IMR-90 (cell line): ENCODE measurements at regions not wholly inside any gene's neighbourhood (a gene's known extent, or its start where the extent isn't known, plus 50 kb on each side); places are given as distances from the start of the nearest gene placed in this dataset.

Experiments used
- ATAC-seq: fragments of 200-7000 bp; cut with Tn5 transposase; 2 replicates; pipeline ENCODE4 v1.9.1; 2020; ENCODE audit warnings: low read depth, mild to moderate bottlenecking, moderate library complexity
- BruUV-seq: library from RNA; stranded (reverse); fragments of 400-500 nt; replicated peaks from 2 replicates; lab custom pipeline; 2021; lab: Mats Ljungman, UMichigan
- CTCF ChIA-PET: fragments of 300-600 bp; formaldehyde crosslinking; extraction: SDS; loops from one replicate; lab custom pipeline; 2021; ENCODE audit warnings: antibody characterized with exemption; lab: Yijun Ruan, JAX
- POLR2A ChIA-PET: fragments of 300-600 bp; sonication (Branson Sonifier 250); formaldehyde crosslinking; loops from one replicate; lab custom pipeline; 2022; ENCODE audit warnings: antibody characterized with exemption; ENCODE audit not compliant: unreplicated experiment; lab: Charles Lee
- DNase-seq: peaks from one replicate; pipeline ENCODE4 v3.0.0; 2013
- H2AFZ ChIP-seq: replicated peaks from 2 replicates; pipeline ENCODE3; 2013; ENCODE audit warnings: low read length, mild to moderate bottlenecking; ENCODE audit not compliant: poor library complexity
- H2AK5ac ChIP-seq: 2 replicates; pipeline ENCODE4 v1.6.1; 2013; ENCODE audit warnings: low read depth, low read length, inconsistent platforms
- H2AK9ac ChIP-seq: replicated peaks from 2 replicates; pipeline ENCODE3; 2013; ENCODE audit warnings: mild to moderate bottlenecking, low read depth, low read length, moderate library complexity; ENCODE audit not compliant: poor library complexity
- H2BK120ac ChIP-seq: 2 replicates; pipeline ENCODE4 v1.6.1; 2013; ENCODE audit warnings: low read depth, low read length, inconsistent platforms
- H2BK15ac ChIP-seq: 3 replicates; pipeline ENCODE4 v1.6.1; 2013; ENCODE audit warnings: low read depth, low read length, inconsistent platforms
- H2BK20ac ChIP-seq: 2 replicates; pipeline ENCODE4 v1.6.1; 2013; ENCODE audit warnings: low read depth, mild to moderate bottlenecking, inconsistent platforms, low read length, moderate library complexity
- H2BK5ac ChIP-seq: 2 replicates; pipeline ENCODE4 v1.6.1; 2013; ENCODE audit warnings: mild to moderate bottlenecking, low read depth, low read length, inconsistent platforms; ENCODE audit not compliant: poor library complexity, severe bottlenecking
- H3K14ac ChIP-seq: replicated peaks from 2 replicates; pipeline ENCODE4 v1.6.1; 2013; ENCODE audit warnings: low read depth, low read length, inconsistent platforms
- H3K18ac ChIP-seq: 2 replicates; pipeline ENCODE4 v1.6.1; 2013; ENCODE audit warnings: low read depth, low read length, control low read depth
- H3K23ac ChIP-seq: 2 replicates; pipeline ENCODE4 v1.6.1; 2013; ENCODE audit warnings: low read depth, low read length, inconsistent platforms
- H3K27ac ChIP-seq: 2 replicates; pipeline ENCODE4 v1.5.1; 2013; ENCODE audit warnings: mild to moderate bottlenecking, control low read depth, low read length; ENCODE audit not compliant: insufficient read depth
- H3K27me3 ChIP-seq: 2 replicates; pipeline ENCODE4 v1.6.1; 2013; ENCODE audit warnings: low read length; ENCODE audit not compliant: control insufficient read depth, insufficient read depth
- H3K36me3 ChIP-seq: 2 replicates; pipeline ENCODE4 v1.6.1; 2013; ENCODE audit warnings: low read length, mixed read lengths; ENCODE audit not compliant: control insufficient read depth, insufficient read depth
- H3K4ac ChIP-seq: 2 replicates; pipeline ENCODE4 v1.6.1; 2013; ENCODE audit warnings: low read depth, low read length, inconsistent platforms
- H3K4me1 ChIP-seq: 2 replicates; pipeline ENCODE4 v1.6.1; 2013; ENCODE audit warnings: low read length, mixed read lengths; ENCODE audit not compliant: control insufficient read depth, insufficient read depth
- H3K4me2 ChIP-seq: 2 replicates; pipeline ENCODE4 v1.6.1; 2013; ENCODE audit warnings: low read depth, mild to moderate bottlenecking, control low read depth, low read length, moderate library complexity
- H3K4me3 ChIP-seq: 2 replicates; pipeline ENCODE4 v1.5.1; 2013; ENCODE audit warnings: low read depth, mild to moderate bottlenecking, control low read depth, low read length, moderate library complexity; ENCODE audit not compliant: insufficient read depth
- H3K56ac ChIP-seq: 2 replicates; pipeline ENCODE4 v1.6.1; 2013; ENCODE audit warnings: low read length, inconsistent platforms; ENCODE audit not compliant: insufficient read depth; ENCODE audit errors: extremely low read depth
- H3K79me1 ChIP-seq, 2 experiments: 2 replicates each; pipeline ENCODE4 v1.6.1; 2013; ENCODE audit warnings: low read length in 2 of 2, inconsistent platforms in 1 of 2, low read depth in 1 of 2
- H3K9ac ChIP-seq: 2 replicates; pipeline ENCODE4 v1.6.1; 2013; ENCODE audit warnings: low read depth, low read length, control low read depth
- H3K9me1 ChIP-seq: 2 replicates; pipeline ENCODE4 v1.6.1; 2013; ENCODE audit warnings: low read length, inconsistent platforms; ENCODE audit not compliant: insufficient read depth
- H3K9me3 ChIP-seq: 2 replicates; pipeline ENCODE4 v1.6.1; 2013; ENCODE audit warnings: low read length; ENCODE audit not compliant: control insufficient read depth, insufficient read depth
- H4K20me1 ChIP-seq: 2 replicates; pipeline ENCODE4 v1.6.1; 2013; ENCODE audit warnings: low read length, inconsistent platforms; ENCODE audit not compliant: insufficient read depth
- H4K5ac ChIP-seq: 2 replicates; pipeline ENCODE4 v1.6.1; 2013; ENCODE audit warnings: mild to moderate bottlenecking, low read depth, low read length, control low read depth
- H4K8ac ChIP-seq, 2 experiments: 2 replicates each; pipeline ENCODE4 v1.6.1; 2013; ENCODE audit warnings: low read depth in 2 of 2, low read length in 2 of 2, control low read depth in 1 of 2, inconsistent platforms in 1 of 2
- H4K91ac ChIP-seq: 2 replicates; pipeline ENCODE4 v1.6.1; 2013; ENCODE audit warnings: low read depth, low read length, inconsistent platforms; ENCODE audit not compliant: insufficient read depth
- MAFK ChIP-seq: IDR thresholded peaks from 2 replicates; pipeline ENCODE4 v1.6.1; 2012; ENCODE audit warnings: low read depth, low read length, improper control_type of control experiment
- WGBS, 2 experiments: methylation state at CpG; one replicate each; pipeline versions ENCODE4 v1.1.5 to v1.1.7; 2013; ENCODE audit warnings: missing lambda C conversion rate in 2 of 2; ENCODE audit not compliant: insufficient read length in 1 of 2; ENCODE audit errors: extremely low coverage in 2 of 2; 5-methylcytosine and 5-hydroxymethylcytosine counted together
- dilution Hi-C: fragments of 300-500 bp; cut with HindIII; formaldehyde crosslinking; loops from one replicate; pipeline ENCODE4 v1.14.3; 2018; ENCODE audit warnings: low sequenced_read_pairs; ENCODE audit not compliant: unreplicated experiment
- in situ Hi-C: fragments of 300-500 bp; cut with MboI; formaldehyde crosslinking; loops from 3 replicates; pipeline ENCODE4 v1.14.3; 2019; ENCODE audit warnings: low sequenced_read_pairs, inconsistent platforms, mixed read lengths
- intact Hi-C: fragments of 100-400 bp; cut with micrococcal nuclease; formaldehyde crosslinking; loops from 2 replicates; pipeline ENCODE4 v1.10.0; 2022

DNA sequence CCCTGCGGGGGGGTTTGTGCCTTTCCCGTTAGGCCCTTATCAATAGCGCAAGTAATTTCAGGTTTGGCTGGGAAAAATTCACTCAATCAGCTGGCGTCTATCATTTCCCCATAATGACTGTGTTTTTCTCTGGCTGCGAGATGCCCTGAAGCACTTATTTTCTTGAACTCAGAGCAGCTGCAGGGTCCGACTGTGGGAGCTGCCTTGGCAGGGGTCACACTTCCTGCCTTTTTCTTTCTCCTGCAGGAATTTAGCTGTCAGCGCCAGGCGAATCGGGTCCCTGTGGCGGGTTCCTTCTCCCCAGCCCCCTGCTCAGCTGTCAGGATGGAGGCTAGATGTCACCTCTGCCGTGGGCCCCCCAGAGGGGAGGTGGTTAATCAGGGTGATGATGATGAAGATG is 81.3 kb upstream of the HPCAL1 start:
- Histone ChIP-seq H2BK5ac (no peak overlapping the region), H3K4me1 (peaks cover 8% of the 10 kb centered on the region), H2AFZ (peak overlapping the region; percentile 15), H3K4me3 (no peak overlapping the region), H3K14ac (no peak overlapping the region; the same call in 1 of the 2 replicates), H3K18ac (no peak overlapping the region), H3K27ac (no peak overlapping the region), H3K56ac (no peak overlapping the region), H4K8ac (no peak overlapping the region; a peak in 1 of 4 replicates), H4K91ac (no peak overlapping the region), H2BK15ac (no peak overlapping the region), H3K79me1 (no peaks in the 10 kb centered on the region), H3K23ac (no peak overlapping the region), H2AK5ac (peak overlapping the region; percentile 72; the same call in 1 of the 2 replicates), H3K9me3 (no peaks in the 10 kb centered on the region), H3K4ac (0 out of 2 replicates have a peak overlapping the region, but pooled peaks have one; percentile 24), H3K9ac (no peak overlapping the region), H3K27me3 (peaks cover 8% of the 10 kb centered on the region), H2BK120ac (no peak overlapping the region; the same call in 1 of the 2 replicates), H3K9me1 (peaks cover 6% of the 10 kb centered on the region; the same call in 1 of the 2 replicates), H3K36me3 (no peaks in the 10 kb centered on the region), H2AK9ac (peak overlapping the region; percentile 45), H4K5ac (no peak overlapping the region), H4K20me1 (no peaks in the 10 kb centered on the region), H2BK20ac (no peak overlapping the region), H3K4me2 (no peak overlapping the region)
- ChIA-PET POLR2A (no interaction called here), CTCF (interaction anchor here (1.3 kb wide), 1 partner anchor 213 kb away, joined by 3 read pairs; no protein-coding TSS in a partner anchor)
- no TSS peak for BruUV-seq
- ATAC-seq (no peak), DNase-seq (no peak)
- in situ Hi-C loops (no loop called here), intact Hi-C loops (no loop called here), dilution Hi-C loops (no loop called here)
- 42% methylated on average over 4 of the region's 11 CpGs; no CpG with 5 or more reads in 1 of the 2 experiments for WGBS, 2 experiments
- no peak for TF ChIP-seq MAFK
